GM18907 (cell line): ENCODE measurements at regions not wholly inside any gene's neighbourhood (a gene's known extent, or its start where the extent isn't known, plus 50 kb on each side); places are given as distances from the start of the nearest gene placed in this dataset.
"Not testable (repeated sequence)": the region's sequence is repeated elsewhere in the genome, so short reads cannot be mapped to it uniquely, and the experiment has no call there.

Source experiments
- ATAC-seq: cut with Tn5 transposase; IDR thresholded peaks from one replicate; pipeline ENCODE4 v1.9.1; 2021; ENCODE audit warnings: mild to moderate bottlenecking, moderate library complexity; ENCODE audit not compliant: unreplicated experiment

GRCh38 chr4:165813606-165814005 lies 59.4 kb upstream of the TLL1 start:
- no peak for ATAC-seq

- ATAC-seq: no peak
Observed at GRCh38 chr4:165814256-165815020, 58.6 kb upstream of the TLL1 start.

DNA sequence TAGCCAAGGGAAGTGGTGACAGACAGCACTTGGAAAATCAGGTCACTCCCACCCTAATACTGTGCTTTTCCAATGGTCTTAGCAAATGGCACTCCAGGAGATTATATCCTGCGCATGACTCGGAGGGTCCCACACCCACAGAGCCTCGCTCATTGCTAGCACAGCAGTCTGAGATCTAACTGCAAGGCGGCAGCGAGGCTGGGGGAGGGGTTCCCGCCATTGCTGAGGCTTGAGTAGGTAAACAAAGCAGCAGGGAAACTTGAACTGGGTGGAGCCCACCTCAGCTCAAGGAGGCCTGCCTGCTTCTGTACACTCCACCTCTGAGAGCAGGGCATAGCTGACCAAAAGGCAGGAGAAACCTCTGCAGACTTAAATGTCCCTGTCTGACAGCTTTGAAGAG lies 53.9 kb upstream of the TLL1 start:
- ATAC-seq: not testable (repeated sequence)
